ENCODE measurements at regions not wholly inside any gene's neighbourhood (a gene's known extent, or its start where the extent isn't known, plus 50 kb on each side); places are given as distances from the start of the nearest gene placed in this dataset.
A peak's percentile ranks its signal among the peaks of the same experiment; 100 is the strongest.
"Not testable (repeated sequence)": the region's sequence is repeated elsewhere in the genome, so short reads cannot be mapped to it uniquely, and the experiment has no call there.

DNA sequence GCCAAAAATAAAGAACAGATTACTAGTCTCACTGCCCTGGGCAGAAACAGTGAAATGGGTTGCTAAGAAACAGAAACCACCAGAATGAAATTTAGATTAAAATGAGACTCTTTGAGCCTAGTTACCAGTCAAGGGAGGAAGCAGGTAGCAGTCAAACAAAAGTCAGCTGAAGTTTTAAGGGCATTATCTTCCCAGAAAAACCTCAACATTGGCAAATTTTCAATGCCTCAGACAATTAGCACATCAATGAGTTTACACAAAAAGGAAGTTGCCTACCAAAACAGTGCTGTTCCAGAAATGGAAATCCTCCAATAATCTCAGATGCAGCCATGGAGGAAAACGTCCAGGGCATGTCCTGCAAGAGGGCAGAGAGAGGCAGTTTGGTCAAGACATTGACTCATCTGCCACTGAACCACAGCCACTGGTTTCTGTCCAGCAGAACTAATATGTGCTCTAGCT lies 399.7 kb upstream of the ADGRB3 start:
- no peak for DNase-seq (ENCODE audit: insufficient read length, low spot score)
- FAIRE-seq: peak; percentile 52
- no peak for TF ChIP-seq PAX5 (IDR thresholded peaks at IDR 0.05; ENCODE audit: insufficient read depth, low read length, severe bottlenecking)
- TF ChIP-seq POU2F2 (IDR thresholded peaks at IDR 0.05; ENCODE audit: low read depth, low read length): no peak
- no peak for TF ChIP-seq POLR2A (IDR thresholded peaks at IDR 0.05; ENCODE audit: low read depth, low read length)
- TF ChIP-seq TAF1 (IDR thresholded peaks at IDR 0.05; ENCODE audit: low read depth, low read length): no peak
- TF ChIP-seq SPI1 (IDR thresholded peaks at IDR 0.05; ENCODE audit: low read depth, low read length): no peak
- TF ChIP-seq POLR2AphosphoS5 (IDR thresholded peaks at IDR 0.05; ENCODE audit: low read depth, low read length): no peak

DNA sequence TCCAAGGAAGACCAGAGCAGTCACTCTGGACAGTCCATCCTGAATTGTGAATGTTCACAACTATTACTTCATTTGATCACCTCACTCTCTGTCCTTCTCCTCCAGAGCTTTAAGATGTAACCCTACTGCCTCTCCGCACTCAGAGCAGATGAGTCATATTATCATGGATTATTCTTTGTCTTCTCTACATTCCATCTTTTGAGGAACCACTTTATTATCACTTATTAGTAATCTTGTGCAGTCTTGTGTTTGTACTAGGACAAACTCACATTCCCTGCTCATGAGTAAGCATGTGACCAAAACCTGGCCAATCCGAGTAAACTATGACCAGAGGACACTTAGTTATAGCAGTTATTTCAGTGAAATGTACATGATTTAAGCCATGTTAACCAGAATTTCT lies 401.5 kb upstream of the ADGRB3 start:
- no peak for DNase-seq (ENCODE audit: insufficient read length, low spot score)

DNA sequence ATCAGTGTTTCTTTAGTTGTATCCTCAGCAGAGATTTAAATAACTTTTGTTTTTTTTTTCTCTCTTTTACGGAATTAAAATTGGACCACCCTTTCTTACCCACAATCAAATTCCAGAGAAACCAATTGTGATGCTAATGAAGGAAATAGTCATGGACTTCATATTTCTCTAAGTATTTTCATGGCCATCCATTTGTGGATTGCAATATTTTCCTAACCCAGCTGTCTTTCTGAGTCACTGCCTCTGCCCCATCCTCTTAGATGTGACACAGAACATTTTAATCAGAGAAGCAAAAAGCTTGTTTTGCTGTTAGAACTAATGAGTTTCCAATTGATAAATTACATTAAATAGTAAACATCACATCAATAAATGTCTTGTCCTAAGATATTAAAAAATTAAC lies 405.5 kb upstream of the ADGRB3 start:
- DNase-seq (ENCODE audit: insufficient read length, low spot score) (no peak), FAIRE-seq (no peak)
- TF ChIP-seq SPI1 (IDR thresholded peaks at IDR 0.05; ENCODE audit: low read depth, low read length): no peak
- TF ChIP-seq POLR2AphosphoS5 (IDR thresholded peaks at IDR 0.05; ENCODE audit: low read depth, low read length): no peak
- no peak for TF ChIP-seq POU2F2 (IDR thresholded peaks at IDR 0.05; ENCODE audit: low read depth, low read length)
- TF ChIP-seq POLR2A (IDR thresholded peaks at IDR 0.05; ENCODE audit: low read depth, low read length): no peak
- no peak for TF ChIP-seq PAX5 (IDR thresholded peaks at IDR 0.05; ENCODE audit: insufficient read depth, low read length, severe bottlenecking)

More for the DNA sequence above, 401.5 kb upstream of the ADGRB3 start:
- no peak for FAIRE-seq
- TF ChIP-seq POU2F2 (IDR thresholded peaks at IDR 0.05; ENCODE audit: low read depth, low read length) (no peak), TAF1 (IDR thresholded peaks at IDR 0.05; ENCODE audit: low read depth, low read length) (no peak), POLR2A (IDR thresholded peaks at IDR 0.05; ENCODE audit: low read depth, low read length) (no peak), SPI1 (IDR thresholded peaks at IDR 0.05; ENCODE audit: low read depth, low read length) (no peak), POLR2AphosphoS5 (IDR thresholded peaks at IDR 0.05; ENCODE audit: low read depth, low read length) (no peak), PAX5 (IDR thresholded peaks at IDR 0.05; ENCODE audit: insufficient read depth, low read length, severe bottlenecking) (no peak)

DNA sequence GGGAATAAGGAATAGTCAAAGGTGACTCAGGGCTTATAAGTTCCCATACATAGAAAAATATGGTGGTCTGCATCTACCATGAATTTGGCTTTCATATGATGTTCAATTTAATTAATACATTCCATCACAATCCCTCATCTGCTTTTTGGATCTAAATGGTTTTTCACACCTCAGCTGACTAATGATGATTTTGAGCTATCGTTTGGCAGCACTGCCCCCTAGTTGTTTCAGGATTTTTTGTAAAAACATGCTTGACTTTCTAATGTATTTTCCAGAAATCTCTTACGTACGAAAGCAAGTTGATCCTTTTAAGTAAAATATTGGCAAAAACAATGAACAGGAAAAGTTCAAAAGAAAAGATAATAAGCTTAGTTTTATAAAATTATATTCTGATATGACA lies 408.6 kb upstream of the ADGRB3 start:
- TF ChIP-seq POU2F2 (IDR thresholded peaks at IDR 0.05; ENCODE audit: low read depth, low read length) (no peak), SPI1 (IDR thresholded peaks at IDR 0.05; ENCODE audit: low read depth, low read length) (no peak), POLR2AphosphoS5 (IDR thresholded peaks at IDR 0.05; ENCODE audit: low read depth, low read length) (no peak), TAF1 (IDR thresholded peaks at IDR 0.05; ENCODE audit: low read depth, low read length) (no peak), PAX5 (IDR thresholded peaks at IDR 0.05; ENCODE audit: insufficient read depth, low read length, severe bottlenecking) (no peak), POLR2A (IDR thresholded peaks at IDR 0.05; ENCODE audit: low read depth, low read length) (no peak)
- no peak for FAIRE-seq

DNA sequence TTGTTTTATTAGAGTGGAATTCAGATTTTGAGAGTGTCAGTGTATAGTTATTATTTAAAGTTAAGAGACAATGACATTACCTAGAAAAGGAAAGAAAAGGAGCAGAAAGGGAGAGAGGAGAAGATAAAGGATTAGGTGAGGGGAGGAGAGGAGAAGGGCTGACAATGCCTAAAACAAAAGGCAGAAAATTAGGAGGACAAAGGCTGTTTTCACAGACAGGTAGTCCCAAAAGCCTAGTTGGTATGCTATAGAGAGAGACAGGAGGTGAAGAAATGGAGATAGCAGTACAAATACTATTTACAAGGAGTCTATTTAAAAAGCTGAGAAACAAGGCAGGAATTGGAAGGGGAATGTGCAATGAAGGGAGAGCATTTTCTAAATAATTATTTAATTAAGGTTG lies 409.4 kb upstream of the ADGRB3 start:
- DNase-seq (ENCODE audit: insufficient read length, low spot score) (no peak), FAIRE-seq (no peak)
- TF ChIP-seq POLR2A (IDR thresholded peaks at IDR 0.05; ENCODE audit: low read depth, low read length) (no peak), TAF1 (IDR thresholded peaks at IDR 0.05; ENCODE audit: low read depth, low read length) (no peak), PAX5 (IDR thresholded peaks at IDR 0.05; ENCODE audit: insufficient read depth, low read length, severe bottlenecking) (no peak), POLR2AphosphoS5 (IDR thresholded peaks at IDR 0.05; ENCODE audit: low read depth, low read length) (no peak), SPI1 (IDR thresholded peaks at IDR 0.05; ENCODE audit: low read depth, low read length) (no peak), POU2F2 (IDR thresholded peaks at IDR 0.05; ENCODE audit: low read depth, low read length) (no peak)

More for the DNA sequence above, 408.6 kb upstream of the ADGRB3 start:
- no peak for DNase-seq (ENCODE audit: insufficient read length, low spot score)

DNA sequence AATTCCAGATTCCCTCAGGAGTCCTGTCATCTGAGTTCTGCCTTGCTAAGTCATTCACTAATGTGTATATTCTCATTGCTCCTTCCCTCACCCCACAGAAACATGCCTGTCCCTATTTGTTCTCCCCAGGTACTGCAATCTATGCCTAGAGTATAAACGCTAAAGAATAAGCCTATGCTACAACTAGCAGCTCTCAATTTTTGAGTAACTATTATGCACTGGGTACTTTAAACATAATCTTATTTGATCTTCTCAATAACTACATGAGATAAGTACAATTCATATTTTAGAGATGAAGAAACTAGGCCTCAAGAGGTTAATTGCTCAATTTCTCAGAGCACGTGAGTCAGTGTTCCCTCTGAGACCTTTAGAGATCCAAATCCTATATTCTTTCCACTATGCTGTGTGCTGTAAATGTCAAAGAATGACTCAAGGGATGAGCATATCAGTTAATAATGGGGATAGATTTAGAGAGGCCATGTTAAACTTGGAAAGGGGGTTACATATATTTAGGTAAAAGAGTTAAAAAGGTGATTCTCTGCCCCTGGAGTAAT lies 423.8 kb upstream of the ADGRB3 start:
- TF ChIP-seq POU2F2 (IDR thresholded peaks at IDR 0.05; ENCODE audit: low read depth, low read length): no peak
- no peak for TF ChIP-seq PAX5 (IDR thresholded peaks at IDR 0.05; ENCODE audit: insufficient read depth, low read length, severe bottlenecking)
- TF ChIP-seq POLR2A (IDR thresholded peaks at IDR 0.05; ENCODE audit: low read depth, low read length): no peak
- TF ChIP-seq POLR2AphosphoS5 (IDR thresholded peaks at IDR 0.05; ENCODE audit: low read depth, low read length): no peak
- TF ChIP-seq TAF1 (IDR thresholded peaks at IDR 0.05; ENCODE audit: low read depth, low read length): no peak
- no peak for DNase-seq (ENCODE audit: insufficient read length, low spot score)
- no peak for FAIRE-seq

DNA sequence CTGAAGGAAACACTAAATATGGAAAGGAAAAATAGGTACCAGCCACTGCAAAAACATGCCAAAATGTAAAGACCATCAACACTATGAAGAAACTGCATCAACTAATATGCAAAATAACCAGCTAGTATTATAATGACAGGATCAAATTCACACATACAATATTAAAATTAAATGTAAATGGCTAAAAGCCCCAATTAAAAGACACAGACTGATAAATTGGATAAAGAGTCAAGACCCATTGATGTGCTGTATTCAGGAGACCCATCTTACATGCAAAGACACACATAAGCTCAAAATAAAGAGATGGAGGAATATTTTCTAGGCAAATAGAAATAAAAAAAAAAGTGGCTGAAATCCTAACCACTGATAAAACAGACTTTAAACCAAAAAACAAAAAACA lies 427.5 kb upstream of the ADGRB3 start:
- DNase-seq (ENCODE audit: insufficient read length, low spot score); FAIRE-seq: not testable (repeated sequence)

DNA sequence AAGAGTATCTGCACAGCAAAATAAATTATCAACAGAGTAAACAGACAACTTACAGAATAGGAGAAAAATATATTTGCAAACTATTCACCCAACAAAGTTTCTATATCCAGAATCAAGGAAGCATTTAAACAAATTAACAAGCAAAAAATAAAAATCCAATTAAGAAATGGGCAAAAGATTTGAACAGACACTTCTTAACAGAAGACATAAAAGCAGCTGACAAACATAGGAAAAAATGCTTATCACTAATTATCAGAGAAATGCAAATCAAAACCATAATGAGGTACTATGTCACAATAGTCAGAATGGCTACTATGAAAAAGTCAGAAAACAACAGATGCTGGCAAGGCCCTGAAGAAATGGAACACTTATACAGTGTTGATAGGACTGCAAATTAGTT lies 434.2 kb upstream of the ADGRB3 start:
- TF ChIP-seq PAX5 (IDR thresholded peaks at IDR 0.05; ENCODE audit: insufficient read depth, low read length, severe bottlenecking): no peak
- TF ChIP-seq POLR2AphosphoS5 (IDR thresholded peaks at IDR 0.05; ENCODE audit: low read depth, low read length): no peak
- no peak for TF ChIP-seq TAF1 (IDR thresholded peaks at IDR 0.05; ENCODE audit: low read depth, low read length)
- TF ChIP-seq POLR2A (IDR thresholded peaks at IDR 0.05; ENCODE audit: low read depth, low read length): no peak
- no peak for TF ChIP-seq SPI1 (IDR thresholded peaks at IDR 0.05; ENCODE audit: low read depth, low read length)
- TF ChIP-seq POU2F2 (IDR thresholded peaks at IDR 0.05; ENCODE audit: low read depth, low read length): no peak
- FAIRE-seq: no peak
- no peak for DNase-seq (ENCODE audit: insufficient read length, low spot score)

DNA sequence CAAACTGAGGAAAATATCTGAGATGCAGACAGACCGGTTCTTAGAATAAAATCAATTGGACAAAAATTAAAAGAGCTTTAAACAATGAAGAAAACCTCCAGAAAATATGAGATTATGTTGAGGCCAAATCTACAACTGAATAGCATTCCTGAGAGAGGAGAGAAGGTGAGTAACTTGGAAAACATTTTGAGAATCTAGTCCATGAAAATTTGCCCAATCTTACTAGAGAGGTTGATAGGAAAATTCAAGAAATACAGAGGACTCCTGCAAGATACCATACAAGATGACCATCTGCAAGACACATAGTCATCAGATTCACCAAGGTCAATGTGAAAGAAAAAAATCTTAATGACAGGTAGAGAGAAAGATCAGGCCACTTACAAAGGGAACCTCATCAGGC lies 437.7 kb upstream of the ADGRB3 start:
- no peak for FAIRE-seq
- no peak for DNase-seq (ENCODE audit: insufficient read length, low spot score)

DNA sequence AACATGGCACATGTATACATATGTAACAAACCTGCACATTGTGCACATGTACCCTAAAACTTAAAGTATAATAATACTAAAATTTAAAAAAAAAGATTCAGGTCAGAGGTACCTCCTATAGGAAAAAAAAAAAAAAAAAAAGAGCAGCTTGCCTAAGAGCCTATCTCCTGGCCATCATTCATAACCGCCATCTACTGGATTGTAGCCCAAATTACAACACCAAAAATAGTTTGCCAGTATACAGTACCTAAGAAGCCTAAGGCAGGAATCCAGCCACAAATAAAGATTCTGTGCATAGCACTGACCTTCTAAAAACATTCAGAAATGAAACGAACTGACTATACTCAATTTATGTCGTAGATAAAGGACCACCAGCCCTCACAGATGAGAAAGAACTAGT lies 438.4 kb upstream of the ADGRB3 start:
- FAIRE-seq: no peak
- no peak for DNase-seq (ENCODE audit: insufficient read length, low spot score)
- no peak for TF ChIP-seq TAF1 (IDR thresholded peaks at IDR 0.05; ENCODE audit: low read depth, low read length)
- no peak for TF ChIP-seq POLR2AphosphoS5 (IDR thresholded peaks at IDR 0.05; ENCODE audit: low read depth, low read length)
- TF ChIP-seq POLR2A (IDR thresholded peaks at IDR 0.05; ENCODE audit: low read depth, low read length): no peak
- no peak for TF ChIP-seq POU2F2 (IDR thresholded peaks at IDR 0.05; ENCODE audit: low read depth, low read length)
- no peak for TF ChIP-seq SPI1 (IDR thresholded peaks at IDR 0.05; ENCODE audit: low read depth, low read length)
- no peak for TF ChIP-seq PAX5 (IDR thresholded peaks at IDR 0.05; ENCODE audit: insufficient read depth, low read length, severe bottlenecking)

More for the DNA sequence above, 437.7 kb upstream of the ADGRB3 start:
- TF ChIP-seq POU2F2 (IDR thresholded peaks at IDR 0.05; ENCODE audit: low read depth, low read length) (no peak), SPI1 (IDR thresholded peaks at IDR 0.05; ENCODE audit: low read depth, low read length) (no peak), TAF1 (IDR thresholded peaks at IDR 0.05; ENCODE audit: low read depth, low read length) (no peak), POLR2A (IDR thresholded peaks at IDR 0.05; ENCODE audit: low read depth, low read length) (no peak), PAX5 (IDR thresholded peaks at IDR 0.05; ENCODE audit: insufficient read depth, low read length, severe bottlenecking) (no peak), POLR2AphosphoS5 (IDR thresholded peaks at IDR 0.05; ENCODE audit: low read depth, low read length) (no peak)

DNA sequence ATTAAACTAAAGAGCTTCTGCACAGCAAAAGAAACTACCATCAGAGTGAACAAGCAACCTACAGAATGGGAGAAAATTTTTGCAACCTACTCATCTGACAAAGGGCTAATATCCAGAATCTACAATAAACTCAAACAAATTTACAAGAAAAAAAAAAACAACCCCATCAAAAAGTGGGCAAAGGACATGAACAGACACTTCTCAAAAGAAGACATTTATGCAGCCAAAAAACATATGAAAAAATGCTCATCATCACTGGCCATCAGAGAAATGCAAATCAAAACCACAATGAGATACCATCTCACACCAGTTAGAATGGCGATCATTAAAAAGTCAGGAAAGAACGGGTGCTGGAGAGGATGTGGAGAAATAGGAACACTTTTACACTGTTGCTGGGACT lies 439.3 kb upstream of the ADGRB3 start:
- not testable (repeated sequence) for FAIRE-seq; DNase-seq (ENCODE audit: insufficient read length, low spot score)

Measured in GM12891 (cell line).